GM23338 (cell line): ENCODE measurements at regions not wholly inside any gene's neighbourhood (a gene's known extent, or its start where the extent isn't known, plus 50 kb on each side); places are given as distances from the start of the nearest gene placed in this dataset.
A peak's percentile ranks its signal among the peaks of the same experiment; 100 is the strongest.

Experiments used
- CTCF ChIP-seq, 2 experiments: fragments of 200-600 bp in 1 of 2; sonication (generic) in 1 of 2; conservative IDR thresholded peaks; 2 replicates each; pipeline versions ENCODE4 v1.5.1 to v1.6.1; 2016 to 2017; ENCODE audit warnings: antibody characterized with exemption in 2 of 2, low read depth in 2 of 2, mild to moderate bottlenecking in 2 of 2, moderate library complexity in 1 of 2
- EZH2 ChIP-seq: fragments of 200-600 bp; sonication (generic); IDR thresholded peaks from one replicate; pipeline ENCODE4 v1.8.0; 2017; ENCODE audit warnings: antibody characterized with exemption, mild to moderate bottlenecking, low read depth; ENCODE audit not compliant: unreplicated experiment
- EZH2phosphoT487 ChIP-seq: fragments of 200-600 bp; sonication (generic); IDR thresholded peaks from one replicate; pipeline ENCODE4 v1.8.1; 2018; ENCODE audit warnings: antibody characterized with exemption; ENCODE audit not compliant: unreplicated experiment

GRCh38 chr2:220104871-220105351, 477.5 kb downstream of the SLC4A3 start:
- TF ChIP-seq EZH2phosphoT487 (no peak), EZH2 (no peak), CTCF (conservative IDR thresholded peaks at IDR 0.05; ENCODE audit: low read depth in 2 of 2) (peak; percentile 28 to 66)
